OCI-LY1 (cell line): ENCODE measurements at regions not wholly inside any gene's neighbourhood (a gene's known extent, or its start where the extent isn't known, plus 50 kb on each side); places are given as distances from the start of the nearest gene placed in this dataset.

ENCODE experiments used
- H2AFZ ChIP-seq: fragments of 200-600 bp; sonication (generic), shearing (Covaris generic); 2 replicates; pipeline ENCODE4 v1.6.0; 2014; ENCODE audit warnings: antibody characterized with exemption, mild to moderate bottlenecking, low read length
- H3F3A ChIP-seq: fragments of 200-600 bp; sonication (generic), shearing (Covaris generic); 2 replicates; pipeline ENCODE4 v1.6.0; 2014; ENCODE audit warnings: mild to moderate bottlenecking, antibody characterized with exemption, low read length, moderate library complexity; ENCODE audit not compliant: insufficient read depth
- H3K27ac ChIP-seq: fragments of 200-600 bp; sonication (generic); 2 replicates; pipeline ENCODE4 v1.5.1; 2014; ENCODE audit warnings: low read length, mixed run types, mild to moderate bottlenecking, low read depth; ENCODE audit not compliant: poor library complexity, severe bottlenecking
- H3K27me3 ChIP-seq: fragments of 200-600 bp; sonication (generic); 2 replicates; pipeline ENCODE4 v1.6.0; 2014; ENCODE audit warnings: antibody characterized with exemption, mild to moderate bottlenecking, low read length, moderate library complexity; ENCODE audit not compliant: insufficient read depth
- H3K36me3 ChIP-seq: fragments of 200-600 bp; sonication (generic); 2 replicates; pipeline ENCODE4 v1.6.1; 2014; ENCODE audit warnings: mild to moderate bottlenecking, antibody characterized with exemption, low read length, moderate library complexity, mixed read lengths; ENCODE audit not compliant: insufficient read depth
- H3K4me1 ChIP-seq: fragments of 200-600 bp; sonication (generic); 2 replicates; pipeline ENCODE4 v1.5.1; 2014; ENCODE audit warnings: mild to moderate bottlenecking, low read length, moderate library complexity; ENCODE audit not compliant: insufficient read depth, severe bottlenecking
- H3K4me2 ChIP-seq: fragments of 200-600 bp; sonication (generic), shearing (Covaris generic); 2 replicates; pipeline ENCODE4 v1.6.1; 2014; ENCODE audit warnings: low read length
- H3K4me3 ChIP-seq: fragments of 200-600 bp; sonication (generic); 2 replicates; pipeline ENCODE4 v1.5.1; 2014; ENCODE audit warnings: low read length, low read depth, mild to moderate bottlenecking, mixed read lengths; ENCODE audit not compliant: poor library complexity, severe bottlenecking
- H3K79me2 ChIP-seq: fragments of 200-600 bp; shearing (Covaris generic); 2 replicates; pipeline ENCODE4 v1.6.1; 2016; ENCODE audit warnings: mixed run types, low read length, mixed read lengths; ENCODE audit not compliant: insufficient read depth
- H3K9ac ChIP-seq: fragments of 200-600 bp; sonication (generic), shearing (Covaris generic); 2 replicates; pipeline ENCODE4 v1.6.1; 2014; ENCODE audit warnings: mild to moderate bottlenecking, low read length, mixed read lengths
- H3K9me2 ChIP-seq: fragments of 200-600 bp; sonication (generic), shearing (Covaris generic); 2 replicates; pipeline ENCODE4 v1.6.1; 2014; ENCODE audit warnings: low read depth, mild to moderate bottlenecking, low read length, mixed read lengths
- H3K9me3 ChIP-seq: fragments of 200-600 bp; shearing (Covaris generic); 2 replicates; pipeline ENCODE4 v1.6.1; 2014; ENCODE audit warnings: low read length, mixed read lengths
- H4K20me1 ChIP-seq: fragments of 200-600 bp; sonication (generic), shearing (Covaris generic); 2 replicates; pipeline ENCODE4 v1.6.0; 2016; ENCODE audit warnings: mild to moderate bottlenecking, low read length; ENCODE audit not compliant: insufficient read depth
- CTCF ChIP-seq: fragments of 200-600 bp; sonication (generic), shearing (Covaris generic); IDR thresholded peaks from 2 replicates; pipeline ENCODE4 v1.5.1; 2017; ENCODE audit warnings: mild to moderate bottlenecking, antibody characterized with exemption, low read length, moderate library complexity, mixed read lengths
- EZH2 ChIP-seq: fragments of 200-600 bp; sonication (generic), shearing (Covaris generic); IDR thresholded peaks from 2 replicates; pipeline ENCODE4 v1.8.0; 2017; ENCODE audit warnings: borderline replicate concordance, mixed run types, mild to moderate bottlenecking, antibody characterized with exemption, low read length, moderate library complexity, mixed read lengths

- Histone ChIP-seq H3K4me1 (no peaks in the 10 kb centered on the region), H3K27me3 (no peaks in the 10 kb centered on the region), H4K20me1 (no peaks in the 10 kb centered on the region), H3K4me3 (no peak overlapping the region), H3K9me3 (no peaks in the 10 kb centered on the region), H3K79me2 (no peaks in the 10 kb centered on the region), H3K36me3 (no peaks in the 10 kb centered on the region), H2AFZ (no peak overlapping the region), H3K4me2 (no peak overlapping the region), H3K27ac (no peak overlapping the region), H3F3A (no peaks in the 10 kb centered on the region), H3K9me2 (no peaks in the 10 kb centered on the region), H3K9ac (no peak overlapping the region)
- TF ChIP-seq CTCF (no peak), EZH2 (no peak)
Observed at GRCh38 chr14:101383737-101384338, 177.5 kb upstream of the DIO3 start.

- Histone ChIP-seq H2AFZ (no peak overlapping the region), H3K27me3 (no peaks in the 10 kb centered on the region), H3K4me2 (no peak overlapping the region), H3K4me3 (no peak overlapping the region), H3K4me1 (no peaks in the 10 kb centered on the region), H3K27ac (no peak overlapping the region), H4K20me1 (no peaks in the 10 kb centered on the region), H3K9ac (no peak overlapping the region), H3K9me2 (no peaks in the 10 kb centered on the region), H3K36me3 (no peaks in the 10 kb centered on the region), H3K9me3 (no peaks in the 10 kb centered on the region), H3K79me2 (no peaks in the 10 kb centered on the region), H3F3A (no peaks in the 10 kb centered on the region)
- TF ChIP-seq EZH2 (no peak), CTCF (no peak)
Observed at GRCh38 chr14:101394374-101394773, 166.9 kb upstream of the DIO3 start.

GRCh38 chr14:101395779-101396178, 165.5 kb upstream of the DIO3 start:
- Histone ChIP-seq H3K27me3 (no peaks in the 10 kb centered on the region), H3K4me2 (no peak overlapping the region), H3K4me1 (no peaks in the 10 kb centered on the region), H3F3A (no peaks in the 10 kb centered on the region), H3K9me2 (no peaks in the 10 kb centered on the region), H3K9ac (no peak overlapping the region), H4K20me1 (no peaks in the 10 kb centered on the region), H3K79me2 (no peaks in the 10 kb centered on the region), H3K4me3 (no peak overlapping the region), H3K9me3 (no peaks in the 10 kb centered on the region), H2AFZ (no peak overlapping the region), H3K27ac (no peak overlapping the region), H3K36me3 (no peaks in the 10 kb centered on the region)
- TF ChIP-seq EZH2: no peak
- no peak for TF ChIP-seq CTCF
